ENCODE measurements at regions not wholly inside any gene's neighbourhood (a gene's known extent, or its start where the extent isn't known, plus 50 kb on each side); places are given as distances from the start of the nearest gene placed in this dataset.
"Not testable (repeated sequence)": the region's sequence is repeated elsewhere in the genome, so short reads cannot be mapped to it uniquely, and the experiment has no call there.

DNA sequence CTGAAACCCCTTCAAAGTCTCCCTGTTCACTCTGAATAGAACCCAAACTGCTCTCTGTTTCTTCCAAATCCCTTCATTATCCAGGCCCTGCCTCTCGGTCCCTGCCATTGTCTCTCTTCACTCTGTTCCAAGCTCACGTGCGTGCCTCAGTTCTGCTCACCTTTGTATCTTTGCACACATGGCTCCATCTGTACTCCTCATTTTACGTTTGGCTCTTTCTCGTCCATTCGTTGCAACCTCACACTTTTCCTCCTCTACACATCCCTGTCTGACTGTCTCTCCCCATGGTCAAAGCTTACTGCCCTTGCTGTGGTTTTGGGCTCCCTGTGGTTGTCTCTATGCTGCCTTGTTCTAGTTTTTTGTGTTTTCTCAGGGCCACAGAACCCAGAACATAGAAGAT is 1054.5 kb downstream of the BCL11B start:
- WGBS, result 94% methylated on average over 6 of the region's 6 CpGs
- H3K27me3 ChIP-seq, result peaks cover 19% of the 10 kb centered on the region
- no peak for TF ChIP-seq EP300 (IDR thresholded peaks at IDR 0.05)
- no peak for TF ChIP-seq POLR2AphosphoS5 (IDR thresholded peaks at IDR 0.05)
- TF ChIP-seq, protein P1, sequence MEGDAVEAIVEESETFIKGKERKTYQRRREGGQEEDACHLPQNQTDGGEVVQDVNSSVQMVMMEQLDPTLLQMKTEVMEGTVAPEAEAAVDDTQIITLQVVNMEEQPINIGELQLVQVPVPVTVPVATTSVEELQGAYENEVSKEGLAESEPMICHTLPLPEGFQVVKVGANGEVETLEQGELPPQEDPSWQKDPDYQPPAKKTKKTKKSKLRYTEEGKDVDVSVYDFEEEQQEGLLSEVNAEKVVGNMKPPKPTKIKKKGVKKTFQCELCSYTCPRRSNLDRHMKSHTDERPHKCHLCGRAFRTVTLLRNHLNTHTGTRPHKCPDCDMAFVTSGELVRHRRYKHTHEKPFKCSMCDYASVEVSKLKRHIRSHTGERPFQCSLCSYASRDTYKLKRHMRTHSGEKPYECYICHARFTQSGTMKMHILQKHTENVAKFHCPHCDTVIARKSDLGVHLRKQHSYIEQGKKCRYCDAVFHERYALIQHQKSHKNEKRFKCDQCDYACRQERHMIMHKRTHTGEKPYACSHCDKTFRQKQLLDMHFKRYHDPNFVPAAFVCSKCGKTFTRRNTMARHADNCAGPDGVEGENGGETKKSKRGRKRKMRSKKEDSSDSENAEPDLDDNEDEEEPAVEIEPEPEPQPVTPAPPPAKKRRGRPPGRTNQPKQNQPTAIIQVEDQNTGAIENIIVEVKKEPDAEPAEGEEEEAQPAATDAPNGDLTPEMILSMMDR (IDR thresholded peaks at IDR 0.05), result no peak
- no peak for TF ChIP-seq POLR2A (IDR thresholded peaks at IDR 0.05)
- DNase-seq (ENCODE audit: low spot score in 2 of 2), result no peak
- H3K27ac ChIP-seq, result no peak overlapping the region
- no peaks in the 10 kb centered on the region for H3K36me3 ChIP-seq
- no peaks in the 10 kb centered on the region for H3K4me1 ChIP-seq
- no peak overlapping the region for H3K4me3 ChIP-seq
- H3K9me3 ChIP-seq, result no peaks in the 10 kb centered on the region

DNA sequence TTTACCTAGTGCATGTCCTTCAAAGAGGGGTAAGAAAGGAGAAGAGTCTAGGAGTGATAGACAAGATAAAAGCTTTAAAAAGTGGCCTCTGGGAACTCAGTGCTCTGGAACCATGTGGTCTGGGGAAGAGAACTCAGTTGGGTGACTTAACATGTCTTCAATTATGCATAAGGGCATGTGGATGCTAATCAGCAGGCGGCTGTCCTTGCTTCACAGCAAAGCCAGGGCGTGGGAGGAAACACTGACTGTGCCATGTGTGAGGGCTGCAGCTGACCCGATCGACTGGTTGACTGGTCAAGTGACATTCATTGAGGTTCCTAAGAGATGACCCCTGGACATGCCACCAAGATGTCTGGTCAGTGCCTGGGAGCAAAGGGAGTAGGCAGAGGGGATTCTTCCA is 1053.8 kb downstream of the BCL11B start:
- H3K9me3 ChIP-seq, result no peaks in the 10 kb centered on the region
- no peaks in the 10 kb centered on the region for H3K36me3 ChIP-seq
- H3K4me3 ChIP-seq, result no peak overlapping the region
- peaks cover 19% of the 10 kb centered on the region for H3K27me3 ChIP-seq
- H3K4me1 ChIP-seq, result no peaks in the 10 kb centered on the region
- WGBS, result 68% methylated on average over 4 of the region's 4 CpGs
- no peak overlapping the region for H3K27ac ChIP-seq
- TF ChIP-seq EP300 (IDR thresholded peaks at IDR 0.05) (no peak), POLR2AphosphoS5 (IDR thresholded peaks at IDR 0.05) (no peak), POLR2A (IDR thresholded peaks at IDR 0.05) (no peak)
- TF ChIP-seq, protein P1 (IDR thresholded peaks at IDR 0.05), result no peak
- DNase-seq (ENCODE audit: low spot score in 2 of 2), result no peak

DNA sequence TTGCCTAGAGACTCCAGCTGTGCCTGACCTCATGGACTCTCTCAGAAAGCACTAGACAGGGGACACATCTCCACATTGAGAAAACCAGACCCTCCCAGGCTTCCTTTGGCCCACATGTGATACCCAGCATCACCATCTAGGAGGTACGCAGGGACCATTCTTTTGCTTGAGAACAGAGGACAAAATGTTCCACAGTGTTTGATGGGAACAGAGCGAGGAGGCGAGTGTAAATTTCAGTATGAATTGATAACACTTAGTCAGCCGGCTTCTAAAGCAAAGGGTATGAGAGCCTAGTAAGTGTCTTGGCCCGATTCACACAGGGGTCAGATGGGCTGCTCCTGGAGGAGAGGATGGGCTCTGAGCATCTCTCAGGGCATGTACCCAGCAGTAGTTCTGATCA is 1052.4 kb downstream of the BCL11B start:
- Histone ChIP-seq H3K36me3 (no peaks in the 10 kb centered on the region), H3K27me3 (peaks cover 16% of the 10 kb centered on the region), H3K4me1 (no peaks in the 10 kb centered on the region), H3K9me3 (no peaks in the 10 kb centered on the region), H3K4me3 (no peak overlapping the region), H3K27ac (no peak overlapping the region)
- 95% methylated on average over 5 of the region's 5 CpGs for WGBS
- DNase-seq (ENCODE audit: low spot score in 2 of 2), result no peak
- TF ChIP-seq EP300 (IDR thresholded peaks at IDR 0.05), result no peak
- TF ChIP-seq, protein P1 (IDR thresholded peaks at IDR 0.05), result no peak
- TF ChIP-seq POLR2A (IDR thresholded peaks at IDR 0.05), result no peak
- TF ChIP-seq POLR2AphosphoS5 (IDR thresholded peaks at IDR 0.05), result no peak

DNA sequence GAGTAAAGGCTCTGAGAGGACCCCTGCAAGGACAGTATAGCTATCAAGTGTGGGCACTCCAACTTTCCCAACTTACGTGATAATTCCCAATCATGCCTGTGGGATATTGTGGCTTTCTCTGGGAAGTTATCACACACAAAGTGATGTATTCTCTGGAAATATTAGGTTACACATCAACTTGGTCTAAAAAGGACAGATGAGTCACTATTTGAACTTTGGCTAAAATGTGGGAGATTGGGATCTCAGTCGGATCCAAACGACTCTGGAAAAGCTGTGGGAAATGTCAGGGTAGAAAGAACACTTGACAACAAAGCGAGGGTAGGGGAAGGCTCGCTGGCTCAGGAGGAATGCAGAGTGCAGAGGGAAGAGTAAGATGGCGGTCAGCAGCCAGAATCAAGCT is 1048.9 kb downstream of the BCL11B start:
- H3K4me3 ChIP-seq, result no peak overlapping the region
- H3K27ac ChIP-seq, result no peak overlapping the region
- TF ChIP-seq POLR2A (IDR thresholded peaks at IDR 0.05), result no peak
- no peak for TF ChIP-seq EP300 (IDR thresholded peaks at IDR 0.05)
- TF ChIP-seq POLR2AphosphoS5 (IDR thresholded peaks at IDR 0.05), result no peak
- TF ChIP-seq, protein P1 (IDR thresholded peaks at IDR 0.05), result no peak
- peaks cover 5% of the 10 kb centered on the region for H3K27me3 ChIP-seq
- H3K4me1 ChIP-seq, result no peaks in the 10 kb centered on the region
- DNase-seq (ENCODE audit: low spot score in 2 of 2), result no peak
- H3K36me3 ChIP-seq, result no peaks in the 10 kb centered on the region
- WGBS, result 86% methylated on average over 6 of the region's 6 CpGs
- H3K9me3 ChIP-seq, result no peaks in the 10 kb centered on the region

DNA sequence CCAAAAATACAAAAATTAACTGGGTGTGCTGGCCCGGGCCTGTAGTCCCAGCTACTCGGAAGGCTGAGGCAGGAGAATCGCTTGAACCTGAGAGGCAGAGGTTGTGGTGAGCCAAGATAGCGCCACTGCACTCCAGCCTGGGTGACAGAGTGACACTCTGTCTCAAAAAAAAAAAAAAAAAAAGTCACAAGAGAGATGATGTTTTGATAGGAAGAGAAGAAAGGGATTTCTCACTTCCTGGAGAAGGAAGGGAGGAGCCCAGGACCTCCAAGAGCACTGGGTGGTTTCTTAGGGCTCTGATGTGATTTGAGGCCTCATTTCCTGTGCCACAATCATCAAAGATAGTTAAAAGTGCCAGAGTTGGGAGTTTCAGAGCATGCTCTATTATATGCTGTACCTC is 1048.3 kb downstream of the BCL11B start:
- 89% methylated on average over 4 of the region's 4 CpGs for WGBS

DNA sequence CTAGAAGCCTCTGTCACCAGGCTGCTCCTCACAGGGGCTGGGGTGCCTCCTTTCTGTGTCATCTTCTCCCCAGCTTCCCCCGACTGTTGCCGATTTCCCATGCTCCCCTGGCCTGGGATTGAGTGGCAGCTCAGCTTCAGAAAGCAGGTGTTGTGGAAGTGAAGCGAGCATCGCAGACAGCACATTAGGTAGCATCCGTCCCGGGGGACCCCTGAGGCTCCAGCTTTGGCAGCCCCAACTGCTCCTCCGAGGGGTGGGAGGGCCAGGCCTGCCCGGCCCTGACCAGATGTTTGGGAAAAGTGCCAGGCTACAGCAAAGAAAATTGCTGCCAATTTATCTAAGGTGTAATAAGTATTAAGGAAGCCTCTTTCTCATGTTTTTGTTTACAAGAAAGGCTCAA is 1045.6 kb downstream of the BCL11B start:
- no peak overlapping the region for H3K27ac ChIP-seq
- WGBS, result 69% methylated on average over 8 of the region's 8 CpGs
- no peak for TF ChIP-seq POLR2AphosphoS5 (IDR thresholded peaks at IDR 0.05)
- TF ChIP-seq EP300 (IDR thresholded peaks at IDR 0.05), result no peak
- no peak for TF ChIP-seq POLR2A (IDR thresholded peaks at IDR 0.05)
- TF ChIP-seq, protein P1 (IDR thresholded peaks at IDR 0.05), result no peak
- no peak for DNase-seq (ENCODE audit: low spot score in 2 of 2)
- H3K4me1 ChIP-seq, result no peaks in the 10 kb centered on the region
- H3K27me3 ChIP-seq, result no peaks in the 10 kb centered on the region
- no peaks in the 10 kb centered on the region for H3K36me3 ChIP-seq
- no peak overlapping the region for H3K4me3 ChIP-seq
- H3K9me3 ChIP-seq, result no peaks in the 10 kb centered on the region

More for the DNA sequence above, 1048.3 kb downstream of the BCL11B start:
- not testable (repeated sequence) for DNase-seq (ENCODE audit: low spot score in 2 of 2); H3K36me3 ChIP-seq; H3K27ac ChIP-seq; H3K27me3 ChIP-seq; H3K9me3 ChIP-seq; H3K4me3 ChIP-seq; H3K4me1 ChIP-seq

Measured in suprapubic skin (tissue), 4 donors.